GM23338 (cell line): ENCODE measurements at regions not wholly inside any gene's neighbourhood (a gene's known extent, or its start where the extent isn't known, plus 50 kb on each side); places are given as distances from the start of the nearest gene placed in this dataset.

ENCODE experiments used
- ATAC-seq: fragments of 200-7000 bp; cut with Tn5 transposase; 3 replicates; pipeline ENCODE4 v1.9.1; 2020
- DNase-seq: peaks from one replicate; pipeline ENCODE4 v3.0.0-alpha.2; 2015; ENCODE audit warnings: low spot score
- H2AFZ ChIP-seq: fragments of 200-600 bp; sonication (generic); 2 replicates; pipeline ENCODE4 v1.8.0; 2016; ENCODE audit warnings: antibody characterized with exemption, mild to moderate bottlenecking, moderate library complexity
- H3F3A ChIP-seq: fragments of 200-600 bp; sonication (generic); replicated peaks from 2 replicates; pipeline ENCODE4 v1.8.0; 2017; ENCODE audit warnings: antibody characterized with exemption, mixed run types, low read depth
- H3K27ac ChIP-seq: fragments of 200-600 bp; sonication (generic); 2 replicates; pipeline ENCODE4 v1.6.1; 2016; ENCODE audit warnings: low read depth
- H3K27me3 ChIP-seq: fragments of 200-600 bp; sonication (generic); 2 replicates; pipeline ENCODE4 v1.8.0; 2016; ENCODE audit warnings: mild to moderate bottlenecking, mixed run types, moderate library complexity; ENCODE audit not compliant: insufficient read depth
- H3K36me3 ChIP-seq: fragments of 200-600 bp; sonication (generic); 2 replicates; pipeline ENCODE4 v1.8.0; 2016; ENCODE audit warnings: mild to moderate bottlenecking; ENCODE audit not compliant: insufficient read depth
- H3K4me1 ChIP-seq: fragments of 200-600 bp; sonication (generic); 2 replicates; pipeline ENCODE4 v1.8.0; 2016; ENCODE audit warnings: mild to moderate bottlenecking, moderate library complexity; ENCODE audit not compliant: insufficient read depth
- H3K4me2 ChIP-seq: fragments of 200-600 bp; sonication (generic); 2 replicates; pipeline ENCODE4 v1.7.1; 2017; ENCODE audit warnings: mixed run types
- H3K4me3 ChIP-seq: fragments of 200-600 bp; sonication (generic); 2 replicates; pipeline ENCODE4 v1.6.1; 2016; ENCODE audit warnings: mixed run types
- H3K79me2 ChIP-seq: fragments of 200-600 bp; sonication (generic); replicated peaks from 2 replicates; pipeline ENCODE4 v1.8.0; 2017; ENCODE audit warnings: mild to moderate bottlenecking; ENCODE audit not compliant: insufficient read depth
- H3K9me2 ChIP-seq: fragments of 200-600 bp; sonication (generic); 2 replicates; pipeline ENCODE4 v1.8.0; 2017; ENCODE audit not compliant: insufficient read depth
- H4K20me1 ChIP-seq: fragments of 200-600 bp; sonication (generic); replicated peaks from 2 replicates; pipeline ENCODE4 v1.8.0; 2017; ENCODE audit warnings: mild to moderate bottlenecking; ENCODE audit not compliant: insufficient read depth
- H3K27ac Mint-ChIP-seq: 2 replicates; pipeline ENCODE4 v1.8.0; 2020; ENCODE audit warnings: inconsistent platforms, mild to moderate bottlenecking, moderate library complexity, mixed read lengths
- H3K27me3 Mint-ChIP-seq: 3 replicates; pipeline ENCODE4 v1.8.0; 2022; ENCODE audit warnings: low read depth, mild to moderate bottlenecking, moderate library complexity, mixed read lengths, inconsistent platforms; ENCODE audit not compliant: insufficient read depth, poor library complexity
- H3K36me3 Mint-ChIP-seq: 3 replicates; pipeline ENCODE4 v1.8.0; 2021; ENCODE audit warnings: low read depth, mild to moderate bottlenecking, inconsistent platforms, moderate library complexity, mixed read lengths
- H3K4me1 Mint-ChIP-seq: 3 replicates; pipeline ENCODE4 v1.8.0; 2020; ENCODE audit warnings: mild to moderate bottlenecking, inconsistent platforms, mixed read lengths
- H3K4me3 Mint-ChIP-seq: 3 replicates; pipeline ENCODE4 v1.8.0; 2021; ENCODE audit warnings: moderate library complexity, mild to moderate bottlenecking, inconsistent platforms, mixed read lengths
- H3K9me3 Mint-ChIP-seq: 3 replicates; pipeline ENCODE4 v1.8.0; 2020; ENCODE audit warnings: moderate library complexity, mild to moderate bottlenecking, inconsistent platforms, mixed read lengths
- ETS1 ChIP-seq: IDR thresholded peaks from 2 replicates; pipeline ENCODE4 v1.6.1; 2016; ENCODE audit warnings: antibody characterized with exemption
- EZH2 ChIP-seq: fragments of 200-600 bp; sonication (generic); IDR thresholded peaks from one replicate; pipeline ENCODE4 v1.8.0; 2017; ENCODE audit warnings: antibody characterized with exemption, mild to moderate bottlenecking, low read depth; ENCODE audit not compliant: unreplicated experiment
- EZH2phosphoT487 ChIP-seq: fragments of 200-600 bp; sonication (generic); IDR thresholded peaks from one replicate; pipeline ENCODE4 v1.8.1; 2018; ENCODE audit warnings: antibody characterized with exemption; ENCODE audit not compliant: unreplicated experiment
- JUNB ChIP-seq: IDR thresholded peaks from one replicate; pipeline ENCODE4 v1.6.1; 2016; ENCODE audit warnings: antibody characterized with exemption; ENCODE audit not compliant: unreplicated experiment
- NANOG ChIP-seq: IDR thresholded peaks from 2 replicates; pipeline ENCODE4 v1.6.1; 2016; ENCODE audit warnings: antibody characterized with exemption, borderline replicate concordance
- POLR2AphosphoS5 ChIP-seq: IDR thresholded peaks from 2 replicates; pipeline ENCODE4 v1.6.1; 2016; ENCODE audit warnings: antibody characterized with exemption, low read depth
- REST ChIP-seq: IDR thresholded peaks from one replicate; pipeline ENCODE4 v1.6.1; 2018; ENCODE audit warnings: antibody characterized with exemption; ENCODE audit not compliant: unreplicated experiment
- STAT1 ChIP-seq: IDR thresholded peaks from one replicate; pipeline ENCODE4 v1.6.1; 2016; ENCODE audit warnings: antibody characterized with exemption; ENCODE audit not compliant: unreplicated experiment
- ZNF114 ChIP-seq: fragments of 250-450 bp; sonication (Bioruptor Pico); IDR thresholded peaks from 2 replicates; pipeline ENCODE4 v1.5.0; 2020; ENCODE audit warnings: mild to moderate bottlenecking, moderate library complexity
- TF ChIP-seq, protein P1 (sequence below), 2 experiments: fragments of 200-600 bp in 1 of 2; sonication (generic) in 1 of 2; conservative IDR thresholded peaks; 2 replicates each; pipeline versions ENCODE4 v1.5.1 to v1.6.1; 2016 to 2017; ENCODE audit warnings: antibody characterized with exemption in 2 of 2, low read depth in 2 of 2, mild to moderate bottlenecking in 2 of 2, moderate library complexity in 1 of 2
- TF ChIP-seq, protein P2 (sequence below): fragments of 250-450 bp; sonication (Bioruptor Pico); IDR thresholded peaks from 2 replicates; pipeline ENCODE4 v1.5.0; 2020; ENCODE audit warnings: mild to moderate bottlenecking, moderate library complexity

GRCh38 chr17:73725794-73726515 lies 81.7 kb upstream of the SDK2 start:
- TF ChIP-seq STAT1 (no peak), NANOG (no peak), ZNF114 (CRISPR knock-in tag) (no peak), EZH2phosphoT487 (no peak), ETS1 (no peak), JUNB (no peak), REST (no peak), EZH2 (no peak), POLR2AphosphoS5 (no peak)
- TF ChIP-seq, protein P1, sequence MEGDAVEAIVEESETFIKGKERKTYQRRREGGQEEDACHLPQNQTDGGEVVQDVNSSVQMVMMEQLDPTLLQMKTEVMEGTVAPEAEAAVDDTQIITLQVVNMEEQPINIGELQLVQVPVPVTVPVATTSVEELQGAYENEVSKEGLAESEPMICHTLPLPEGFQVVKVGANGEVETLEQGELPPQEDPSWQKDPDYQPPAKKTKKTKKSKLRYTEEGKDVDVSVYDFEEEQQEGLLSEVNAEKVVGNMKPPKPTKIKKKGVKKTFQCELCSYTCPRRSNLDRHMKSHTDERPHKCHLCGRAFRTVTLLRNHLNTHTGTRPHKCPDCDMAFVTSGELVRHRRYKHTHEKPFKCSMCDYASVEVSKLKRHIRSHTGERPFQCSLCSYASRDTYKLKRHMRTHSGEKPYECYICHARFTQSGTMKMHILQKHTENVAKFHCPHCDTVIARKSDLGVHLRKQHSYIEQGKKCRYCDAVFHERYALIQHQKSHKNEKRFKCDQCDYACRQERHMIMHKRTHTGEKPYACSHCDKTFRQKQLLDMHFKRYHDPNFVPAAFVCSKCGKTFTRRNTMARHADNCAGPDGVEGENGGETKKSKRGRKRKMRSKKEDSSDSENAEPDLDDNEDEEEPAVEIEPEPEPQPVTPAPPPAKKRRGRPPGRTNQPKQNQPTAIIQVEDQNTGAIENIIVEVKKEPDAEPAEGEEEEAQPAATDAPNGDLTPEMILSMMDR (conservative IDR thresholded peaks at IDR 0.05; ENCODE audit: low read depth in 2 of 2) = no peak
- TF ChIP-seq, protein P2, sequence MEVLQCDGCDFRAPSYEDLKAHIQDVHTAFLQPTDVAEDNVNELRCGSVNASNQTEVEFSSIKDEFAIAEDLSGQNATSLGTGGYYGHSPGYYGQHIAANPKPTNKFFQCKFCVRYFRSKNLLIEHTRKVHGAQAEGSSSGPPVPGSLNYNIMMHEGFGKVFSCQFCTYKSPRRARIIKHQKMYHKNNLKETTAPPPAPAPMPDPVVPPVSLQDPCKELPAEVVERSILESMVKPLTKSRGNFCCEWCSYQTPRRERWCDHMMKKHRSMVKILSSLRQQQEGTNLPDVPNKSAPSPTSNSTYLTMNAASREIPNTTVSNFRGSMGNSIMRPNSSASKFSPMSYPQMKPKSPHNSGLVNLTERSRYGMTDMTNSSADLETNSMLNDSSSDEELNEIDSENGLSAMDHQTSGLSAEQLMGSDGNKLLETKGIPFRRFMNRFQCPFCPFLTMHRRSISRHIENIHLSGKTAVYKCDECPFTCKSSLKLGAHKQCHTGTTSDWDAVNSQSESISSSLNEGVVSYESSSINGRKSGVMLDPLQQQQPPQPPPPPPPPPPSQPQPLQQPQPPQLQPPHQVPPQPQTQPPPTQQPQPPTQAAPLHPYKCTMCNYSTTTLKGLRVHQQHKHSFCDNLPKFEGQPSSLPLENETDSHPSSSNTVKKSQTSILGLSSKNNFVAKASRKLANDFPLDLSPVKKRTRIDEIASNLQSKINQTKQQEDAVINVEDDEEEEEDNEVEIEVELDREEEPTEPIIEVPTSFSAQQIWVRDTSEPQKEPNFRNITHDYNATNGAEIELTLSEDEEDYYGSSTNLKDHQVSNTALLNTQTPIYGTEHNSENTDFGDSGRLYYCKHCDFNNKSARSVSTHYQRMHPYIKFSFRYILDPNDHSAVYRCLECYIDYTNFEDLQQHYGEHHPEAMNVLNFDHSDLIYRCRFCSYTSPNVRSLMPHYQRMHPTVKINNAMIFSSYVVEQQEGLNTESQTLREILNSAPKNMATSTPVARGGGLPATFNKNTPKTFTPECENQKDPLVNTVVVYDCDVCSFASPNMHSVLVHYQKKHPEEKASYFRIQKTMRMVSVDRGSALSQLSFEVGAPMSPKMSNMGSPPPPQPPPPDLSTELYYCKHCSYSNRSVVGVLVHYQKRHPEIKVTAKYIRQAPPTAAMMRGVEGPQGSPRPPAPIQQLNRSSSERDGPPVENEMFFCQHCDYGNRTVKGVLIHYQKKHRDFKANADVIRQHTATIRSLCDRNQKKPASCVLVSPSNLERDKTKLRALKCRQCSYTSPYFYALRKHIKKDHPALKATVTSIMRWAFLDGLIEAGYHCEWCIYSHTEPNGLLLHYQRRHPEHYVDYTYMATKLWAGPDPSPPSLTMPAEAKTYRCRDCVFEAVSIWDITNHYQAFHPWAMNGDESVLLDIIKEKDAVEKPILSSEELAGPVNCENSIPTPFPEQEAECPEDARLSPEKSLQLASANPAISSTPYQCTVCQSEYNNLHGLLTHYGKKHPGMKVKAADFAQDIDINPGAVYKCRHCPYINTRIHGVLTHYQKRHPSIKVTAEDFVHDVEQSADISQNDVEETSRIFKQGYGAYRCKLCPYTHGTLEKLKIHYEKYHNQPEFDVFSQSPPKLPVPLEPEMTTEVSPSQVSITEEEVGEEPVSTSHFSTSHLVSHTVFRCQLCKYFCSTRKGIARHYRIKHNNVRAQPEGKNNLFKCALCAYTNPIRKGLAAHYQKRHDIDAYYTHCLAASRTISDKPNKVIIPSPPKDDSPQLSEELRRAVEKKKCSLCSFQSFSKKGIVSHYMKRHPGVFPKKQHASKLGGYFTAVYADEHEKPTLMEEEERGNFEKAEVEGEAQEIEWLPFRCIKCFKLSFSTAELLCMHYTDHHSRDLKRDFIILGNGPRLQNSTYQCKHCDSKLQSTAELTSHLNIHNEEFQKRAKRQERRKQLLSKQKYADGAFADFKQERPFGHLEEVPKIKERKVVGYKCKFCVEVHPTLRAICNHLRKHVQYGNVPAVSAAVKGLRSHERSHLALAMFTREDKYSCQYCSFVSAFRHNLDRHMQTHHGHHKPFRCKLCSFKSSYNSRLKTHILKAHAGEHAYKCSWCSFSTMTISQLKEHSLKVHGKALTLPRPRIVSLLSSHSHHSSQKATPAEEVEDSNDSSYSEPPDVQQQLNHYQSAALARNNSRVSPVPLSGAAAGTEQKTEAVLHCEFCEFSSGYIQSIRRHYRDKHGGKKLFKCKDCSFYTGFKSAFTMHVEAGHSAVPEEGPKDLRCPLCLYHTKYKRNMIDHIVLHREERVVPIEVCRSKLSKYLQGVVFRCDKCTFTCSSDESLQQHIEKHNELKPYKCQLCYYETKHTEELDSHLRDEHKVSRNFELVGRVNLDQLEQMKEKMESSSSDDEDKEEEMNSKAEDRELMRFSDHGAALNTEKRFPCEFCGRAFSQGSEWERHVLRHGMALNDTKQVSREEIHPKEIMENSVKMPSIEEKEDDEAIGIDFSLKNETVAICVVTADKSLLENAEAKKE (CRISPR knock-in tag) = no peak
- Histone ChIP-seq H2AFZ (no peak overlapping the region), H3K36me3 (no peaks in the 10 kb centered on the region), H3K27ac (no peak overlapping the region), H3K4me2 (no peak overlapping the region), H3K79me2 (no peaks in the 10 kb centered on the region), H3K27me3 (no peaks in the 10 kb centered on the region), H3K4me1 (no peaks in the 10 kb centered on the region), H3K4me3 (no peak overlapping the region), H4K20me1 (no peaks in the 10 kb centered on the region), H3F3A (no peaks in the 10 kb centered on the region), H3K9me2 (no peaks in the 10 kb centered on the region)
- H3K27me3 Mint-ChIP-seq = peaks cover 7% of the 10 kb centered on the region
- H3K4me1 Mint-ChIP-seq = no peaks in the 10 kb centered on the region
- no peak for DNase-seq
- no peaks in the 10 kb centered on the region for H3K36me3 Mint-ChIP-seq
- no peak for ATAC-seq
- no peak overlapping the region for H3K4me3 Mint-ChIP-seq
- H3K9me3 Mint-ChIP-seq = peaks cover 6% of the 10 kb centered on the region; the same call in 2 of the 3 replicates
- H3K27ac Mint-ChIP-seq = no peak overlapping the region
